ENCODE measurements at regions not wholly inside any gene's neighbourhood (a gene's known extent, or its start where the extent isn't known, plus 50 kb on each side); places are given as distances from the start of the nearest gene placed in this dataset.

GRCh38 chr3:168964736-168965135 is 698.8 kb downstream of the MECOM start:
- no TSS peak for BruUV-seq (replicated peaks)
- no peak for ATAC-seq
- H3K27ac ChIP-seq (ENCODE audit: extremely low read length, insufficient read depth, low read length), result no peak overlapping the region
- H3K36me3 ChIP-seq (replicated peaks in 1 of 2; ENCODE audit: control insufficient read depth in 1 of 2, insufficient read depth in 2 of 2, low read length in 2 of 2), result no peaks in the 10 kb centered on the region
- H3K9me3 ChIP-seq (ENCODE audit: low read length), result no peaks in the 10 kb centered on the region
- no peak overlapping the region for H3K9ac ChIP-seq (ENCODE audit: insufficient read depth, low read depth, low read length)
- no peaks in the 10 kb centered on the region for H4K20me1 ChIP-seq (ENCODE audit: insufficient read depth, low read length)
- FAIRE-seq, result no peak
- H3K4me2 ChIP-seq (ENCODE audit: low read depth, low read length), result no peak overlapping the region
- no peaks in the 10 kb centered on the region for H3K79me2 ChIP-seq (ENCODE audit: insufficient read depth, low read length)
- 42% methylated on average over 8 of the region's 9 CpGs for WGBS (ENCODE audit: low lambda C conversion rate)
- ChIA-PET POLR2A (no interaction called here), CTCF (ENCODE audit: low intra/inter-chr PET ratio, low total read pairs) (no interaction called here)
- H3K27me3 ChIP-seq (ENCODE audit: control insufficient read depth in 1 of 2, insufficient read depth in 2 of 2, low read length in 2 of 2), result no peaks in the 10 kb centered on the region
- H2AFZ ChIP-seq (ENCODE audit: low read length), result no peak overlapping the region
- no peak overlapping the region for H3K4me3 ChIP-seq (replicated peaks in 1 of 3; ENCODE audit: insufficient read depth in 1 of 3, low read depth in 2 of 3, low read length in 3 of 3)
- 0 out of 2 replicates have a peak, but pooled peaks cover 6% of the 10 kb centered on the region for H3K4me1 ChIP-seq (ENCODE audit: insufficient read depth, low read length)
- in situ Hi-C loops (cut with HindIII; ENCODE audit: extremely low pct_ligation_motif_present, low pct_unique_long_range_greater_than_20kb) (no loop called here), intact Hi-C loops (cut with micrococcal nuclease; ENCODE audit: unreplicated experiment) (no loop called here)
- TF ChIP-seq SSRP1 (CRISPR knock-in tag; IDR thresholded peaks at IDR 0.05) (no peak), BATF2 (CRISPR knock-in tag; IDR thresholded peaks at IDR 0.05) (no peak), TMF1 (CRISPR knock-in tag; IDR thresholded peaks at IDR 0.05; ENCODE audit: low read depth) (no peak), MBNL3 (CRISPR knock-in tag; conservative IDR thresholded peaks at IDR 0.05) (no peak), NCOA2 (CRISPR knock-in tag; IDR thresholded peaks at IDR 0.05) (no peak)
- TF ChIP-seq, protein P1, sequence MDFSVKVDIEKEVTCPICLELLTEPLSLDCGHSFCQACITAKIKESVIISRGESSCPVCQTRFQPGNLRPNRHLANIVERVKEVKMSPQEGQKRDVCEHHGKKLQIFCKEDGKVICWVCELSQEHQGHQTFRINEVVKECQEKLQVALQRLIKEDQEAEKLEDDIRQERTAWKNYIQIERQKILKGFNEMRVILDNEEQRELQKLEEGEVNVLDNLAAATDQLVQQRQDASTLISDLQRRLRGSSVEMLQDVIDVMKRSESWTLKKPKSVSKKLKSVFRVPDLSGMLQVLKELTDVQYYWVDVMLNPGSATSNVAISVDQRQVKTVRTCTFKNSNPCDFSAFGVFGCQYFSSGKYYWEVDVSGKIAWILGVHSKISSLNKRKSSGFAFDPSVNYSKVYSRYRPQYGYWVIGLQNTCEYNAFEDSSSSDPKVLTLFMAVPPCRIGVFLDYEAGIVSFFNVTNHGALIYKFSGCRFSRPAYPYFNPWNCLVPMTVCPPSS (IDR thresholded peaks at IDR 0.05), result no peak
- no peak for DNase-seq (ENCODE audit: low spot score)

DNA sequence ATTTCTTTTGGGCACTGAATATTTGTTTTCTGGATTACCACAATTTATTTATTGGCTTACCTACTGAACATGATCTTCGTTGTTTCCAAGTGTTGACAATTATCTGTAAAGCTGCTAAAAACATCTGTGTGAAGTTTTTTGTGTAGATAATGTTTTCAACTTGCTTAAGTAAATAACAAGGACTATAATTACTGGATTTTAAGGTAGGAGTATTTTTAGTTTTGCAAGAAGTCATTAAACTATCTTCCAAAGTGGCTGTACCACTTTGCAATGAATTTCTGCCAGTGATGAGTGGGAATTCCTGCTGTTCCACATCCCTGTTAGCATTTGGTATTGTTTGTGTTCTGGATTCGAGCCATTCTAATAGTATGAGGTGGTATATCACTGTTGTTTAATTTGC is 702.2 kb downstream of the MECOM start:
- Histone ChIP-seq H3K9me3 (ENCODE audit: low read length) (no peaks in the 10 kb centered on the region), H3K4me2 (ENCODE audit: low read depth, low read length) (no peak overlapping the region), H3K4me1 (ENCODE audit: insufficient read depth, low read length) (no peaks in the 10 kb centered on the region), H3K27me3 (ENCODE audit: control insufficient read depth in 1 of 2, insufficient read depth in 2 of 2, low read length in 2 of 2) (no peaks in the 10 kb centered on the region), H3K9ac (ENCODE audit: insufficient read depth, low read depth, low read length) (no peak overlapping the region), H3K79me2 (ENCODE audit: insufficient read depth, low read length) (no peaks in the 10 kb centered on the region), H3K36me3 (replicated peaks in 1 of 2; ENCODE audit: control insufficient read depth in 1 of 2, insufficient read depth in 2 of 2, low read length in 2 of 2) (no peaks in the 10 kb centered on the region), H2AFZ (ENCODE audit: low read length) (no peak overlapping the region), H4K20me1 (ENCODE audit: insufficient read depth, low read length) (no peaks in the 10 kb centered on the region), H3K27ac (ENCODE audit: extremely low read length, insufficient read depth, low read length) (no peak overlapping the region), H3K4me3 (replicated peaks in 1 of 3; ENCODE audit: insufficient read depth in 1 of 3, low read depth in 2 of 3, low read length in 3 of 3) (no peak overlapping the region)
- intact Hi-C loops (cut with micrococcal nuclease; ENCODE audit: unreplicated experiment), result no loop called here
- ChIA-PET CTCF (ENCODE audit: low intra/inter-chr PET ratio, low total read pairs) (no interaction called here), POLR2A (no interaction called here)
- no TSS peak for BruUV-seq (replicated peaks)
- no peak for DNase-seq (ENCODE audit: low spot score)
- 0% methylated on average over 2 of the region's 2 CpGs for WGBS (ENCODE audit: low lambda C conversion rate)
- in situ Hi-C loops (cut with HindIII; ENCODE audit: extremely low pct_ligation_motif_present, low pct_unique_long_range_greater_than_20kb), result no loop called here
- no peak for ATAC-seq
- FAIRE-seq, result no peak
- no peak for TF ChIP-seq SPEN (CRISPR knock-in tag; IDR thresholded peaks at IDR 0.05; ENCODE audit: low read depth)
- TF ChIP-seq ZSCAN21 (CRISPR knock-in tag; IDR thresholded peaks at IDR 0.05; ENCODE audit: borderline replicate concordance), result no peak
- TF ChIP-seq, protein P2, sequence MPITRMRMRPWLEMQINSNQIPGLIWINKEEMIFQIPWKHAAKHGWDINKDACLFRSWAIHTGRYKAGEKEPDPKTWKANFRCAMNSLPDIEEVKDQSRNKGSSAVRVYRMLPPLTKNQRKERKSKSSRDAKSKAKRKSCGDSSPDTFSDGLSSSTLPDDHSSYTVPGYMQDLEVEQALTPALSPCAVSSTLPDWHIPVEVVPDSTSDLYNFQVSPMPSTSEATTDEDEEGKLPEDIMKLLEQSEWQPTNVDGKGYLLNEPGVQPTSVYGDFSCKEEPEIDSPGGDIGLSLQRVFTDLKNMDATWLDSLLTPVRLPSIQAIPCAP (CRISPR knock-in tag; IDR thresholded peaks at IDR 0.05; ENCODE audit: low read depth), result no peak
- no peak for TF ChIP-seq HIVEP1 (CRISPR knock-in tag; IDR thresholded peaks at IDR 0.05)
- no peak for TF ChIP-seq ZNF639 (CRISPR knock-in tag; conservative IDR thresholded peaks at IDR 0.05)
- TF ChIP-seq ZNF660 (CRISPR knock-in tag; IDR thresholded peaks at IDR 0.05; ENCODE audit: borderline replicate concordance, low read depth), result no peak
